ENCODE measurements at regions not wholly inside any gene's neighbourhood (a gene's known extent, or its start where the extent isn't known, plus 50 kb on each side); places are given as distances from the start of the nearest gene placed in this dataset.

GRCh38 chr5:52703321-52703720 is 84.4 kb upstream of the ITGA1 start:
- TF ChIP-seq CTCF (IDR thresholded peaks at IDR 0.05; ENCODE audit: poor library complexity, severe bottlenecking), result no peak
- no peak for ATAC-seq (ENCODE audit: low read depth)
- 0 out of 2 replicates have a peak, but pooled peaks cover 5% of the 10 kb centered on the region for H3K36me3 ChIP-seq (ENCODE audit: low read depth)
- H3K4me1 ChIP-seq (ENCODE audit: insufficient read depth, poor library complexity, severe bottlenecking), result peaks cover 15% of the 10 kb centered on the region
- H3K27me3 ChIP-seq (ENCODE audit: insufficient read depth, poor library complexity, severe bottlenecking), result no peaks in the 10 kb centered on the region
- H3K27ac ChIP-seq (ENCODE audit: poor library complexity, severe bottlenecking), result no peak overlapping the region
- H3K4me3 ChIP-seq (ENCODE audit: severe bottlenecking), result no peak overlapping the region
- H3K9me3 ChIP-seq (ENCODE audit: severe bottlenecking), result no peaks in the 10 kb centered on the region
- DNase-seq (ENCODE audit: low spot score), result no peak

- Histone ChIP-seq H3K36me3 (ENCODE audit: low read depth) (0 out of 2 replicates have a peak, but pooled peaks cover 5% of the 10 kb centered on the region), H3K4me3 (ENCODE audit: severe bottlenecking) (no peak overlapping the region), H3K27me3 (ENCODE audit: insufficient read depth, poor library complexity, severe bottlenecking) (no peaks in the 10 kb centered on the region), H3K4me1 (ENCODE audit: insufficient read depth, poor library complexity, severe bottlenecking) (peaks cover 15% of the 10 kb centered on the region), H3K27ac (ENCODE audit: poor library complexity, severe bottlenecking) (no peak overlapping the region), H3K9me3 (ENCODE audit: severe bottlenecking) (no peaks in the 10 kb centered on the region)
- TF ChIP-seq CTCF (IDR thresholded peaks at IDR 0.05; ENCODE audit: poor library complexity, severe bottlenecking), result no peak
- DNase-seq (ENCODE audit: low spot score), result no peak
- peak; percentile 72 for ATAC-seq (ENCODE audit: low read depth)
Observed at GRCh38 chr5:52705720-52706119, 82.0 kb upstream of the ITGA1 start.

- Histone ChIP-seq H3K4me1 (ENCODE audit: insufficient read depth, poor library complexity, severe bottlenecking) (peaks cover 9% of the 10 kb centered on the region), H3K36me3 (ENCODE audit: low read depth) (no peaks in the 10 kb centered on the region), H3K4me3 (ENCODE audit: severe bottlenecking) (no peak overlapping the region), H3K27ac (ENCODE audit: poor library complexity, severe bottlenecking) (no peak overlapping the region), H3K27me3 (ENCODE audit: insufficient read depth, poor library complexity, severe bottlenecking) (no peaks in the 10 kb centered on the region), H3K9me3 (ENCODE audit: severe bottlenecking) (no peaks in the 10 kb centered on the region)
- DNase-seq (ENCODE audit: low spot score), result no peak
- ATAC-seq (ENCODE audit: low read depth), result no peak
- TF ChIP-seq CTCF (IDR thresholded peaks at IDR 0.05; ENCODE audit: poor library complexity, severe bottlenecking), result no peak
Observed at GRCh38 chr5:52706775-52707174, 80.9 kb upstream of the ITGA1 start.

GRCh38 chr5:52707616-52708015 is 80.1 kb upstream of the ITGA1 start:
- TF ChIP-seq CTCF (IDR thresholded peaks at IDR 0.05; ENCODE audit: poor library complexity, severe bottlenecking), result no peak
- Histone ChIP-seq H3K36me3 (ENCODE audit: low read depth) (no peaks in the 10 kb centered on the region), H3K4me3 (ENCODE audit: severe bottlenecking) (no peak overlapping the region), H3K9me3 (ENCODE audit: severe bottlenecking) (no peaks in the 10 kb centered on the region), H3K4me1 (ENCODE audit: insufficient read depth, poor library complexity, severe bottlenecking) (peaks cover 9% of the 10 kb centered on the region), H3K27me3 (ENCODE audit: insufficient read depth, poor library complexity, severe bottlenecking) (no peaks in the 10 kb centered on the region), H3K27ac (ENCODE audit: poor library complexity, severe bottlenecking) (no peak overlapping the region)
- no peak for DNase-seq (ENCODE audit: low spot score)
- ATAC-seq (ENCODE audit: low read depth), result no peak

- no peak for TF ChIP-seq CTCF (IDR thresholded peaks at IDR 0.05; ENCODE audit: poor library complexity, severe bottlenecking)
- Histone ChIP-seq H3K27ac (ENCODE audit: poor library complexity, severe bottlenecking) (no peak overlapping the region), H3K27me3 (ENCODE audit: insufficient read depth, poor library complexity, severe bottlenecking) (no peaks in the 10 kb centered on the region), H3K4me3 (ENCODE audit: severe bottlenecking) (no peak overlapping the region), H3K9me3 (ENCODE audit: severe bottlenecking) (no peaks in the 10 kb centered on the region), H3K36me3 (ENCODE audit: low read depth) (no peaks in the 10 kb centered on the region), H3K4me1 (ENCODE audit: insufficient read depth, poor library complexity, severe bottlenecking) (peaks cover 9% of the 10 kb centered on the region)
- DNase-seq (ENCODE audit: low spot score), result no peak
- no peak for ATAC-seq (ENCODE audit: low read depth)
Observed at GRCh38 chr5:52708463-52708862, 79.3 kb upstream of the ITGA1 start.

Data from RWPE2 (cell line).